SK-N-SH (cell line): ENCODE measurements at regions not wholly inside any gene's neighbourhood (a gene's known extent, or its start where the extent isn't known, plus 50 kb on each side); places are given as distances from the start of the nearest gene placed in this dataset.
"Not testable (repeated sequence)": the region's sequence is repeated elsewhere in the genome, so short reads cannot be mapped to it uniquely, and the experiment has no call there.

Source experiments
- CTCF ChIA-PET: fragments of 300-600, 350-600 bp; formaldehyde crosslinking; extraction: SDS; loops from one replicate; lab custom pipeline; 2021; lab: Yijun Ruan, JAX
- POLR2A ChIA-PET: fragments of 350-600 bp; sonication (Branson Sonifier 250); formaldehyde crosslinking; extraction: SDS; loops from one replicate; lab custom pipeline; 2020; ENCODE audit warnings: antibody characterized with exemption, inconsistent platforms; lab: Yijun Ruan, JAX
- DNase-seq: peaks from one replicate; pipeline ENCODE4 v3.0.0; 2012
- H2AFZ ChIP-seq: fragments of 200-600 bp; sonication (generic); 2 replicates; pipeline ENCODE4 v1.8.1; 2016; ENCODE audit warnings: antibody characterized with exemption, mild to moderate bottlenecking, low read depth
- H3F3A ChIP-seq: fragments of 200-600 bp; sonication (generic); replicated peaks from 2 replicates; pipeline ENCODE3; 2016; ENCODE audit warnings: antibody characterized with exemption, mild to moderate bottlenecking; ENCODE audit not compliant: insufficient read depth
- H3K27ac ChIP-seq, 2 experiments: fragments of 200-500 bp in 1 of 2; fragments of 200-600 bp in 1 of 2; sonication (Bioruptor generic) in 1 of 2; sonication (generic), shearing (Covaris generic) in 1 of 2; 2 replicates each; pipeline versions ENCODE4 v1.5.1 to v1.6.1; 2014 to 2016; ENCODE audit warnings: low read depth in 2 of 2, inconsistent platforms in 1 of 2, low read length in 1 of 2, mild to moderate bottlenecking in 1 of 2, mixed read lengths in 1 of 2
- H3K27me3 ChIP-seq: fragments of 200-600 bp; sonication (generic), shearing (Covaris generic); 2 replicates; pipeline ENCODE4 v1.6.1; 2016; ENCODE audit warnings: mixed run types; ENCODE audit not compliant: insufficient read depth
- H3K36me3 ChIP-seq, 2 experiments: fragments of 200-500 bp in 1 of 2; fragments of 200-600 bp in 1 of 2; sonication (Bioruptor generic) in 1 of 2; sonication (generic) in 1 of 2; replicated peaks in 1 of 2; 2 replicates each; pipeline versions ENCODE3 to v1.5.1; 2014 to 2016; ENCODE audit warnings: low read length in 1 of 2, mild to moderate bottlenecking in 1 of 2; ENCODE audit not compliant: insufficient read depth in 2 of 2, control insufficient read depth in 1 of 2
- H3K4me1 ChIP-seq, 2 experiments: fragments of 200-500 bp in 1 of 2; fragments of 200-600 bp in 1 of 2; sonication (Bioruptor generic) in 1 of 2; sonication (generic), shearing (Covaris generic) in 1 of 2; 2 replicates each; pipeline versions ENCODE4 v1.5.1 to v1.6.1; 2014 to 2016; ENCODE audit warnings: low read depth in 1 of 2, low read length in 1 of 2, mixed run types in 1 of 2; ENCODE audit not compliant: insufficient read depth in 2 of 2, control insufficient read depth in 1 of 2
- H3K4me2 ChIP-seq: fragments of 200-600 bp; sonication (generic), shearing (Covaris generic); 2 replicates; pipeline ENCODE4 v1.6.1; 2017; ENCODE audit warnings: mixed run types
- H3K4me3 ChIP-seq, 2 experiments: fragments of 200-500 bp in 1 of 2; fragments of 200-600 bp in 1 of 2; sonication (Bioruptor generic) in 1 of 2; sonication (generic), shearing (Covaris generic) in 1 of 2; 2 replicates each; pipeline versions ENCODE4 v1.5.1 to v1.8.1; 2014 to 2016; ENCODE audit warnings: low read depth in 2 of 2, inconsistent platforms in 1 of 2, low read length in 1 of 2, mild to moderate bottlenecking in 1 of 2, mixed read lengths in 1 of 2, moderate library complexity in 1 of 2
- H3K79me2 ChIP-seq: fragments of 200-600 bp; sonication (generic); 2 replicates; pipeline ENCODE4 v1.8.1; 2017; ENCODE audit warnings: mild to moderate bottlenecking; ENCODE audit not compliant: insufficient read depth
- H3K9ac ChIP-seq: fragments of 200-600 bp; sonication (generic); 2 replicates; pipeline ENCODE4 v1.6.1; 2017; ENCODE audit warnings: mixed run types
- H3K9me2 ChIP-seq: fragments of 200-600 bp; sonication (generic); 2 replicates; pipeline ENCODE4 v1.6.1; 2017; ENCODE audit warnings: mixed run types
- H3K9me3 ChIP-seq: fragments of 200-600 bp; sonication (generic); 2 replicates; pipeline ENCODE4 v1.6.1; 2017; ENCODE audit warnings: mixed run types, mild to moderate bottlenecking, moderate library complexity
- H4K20me1 ChIP-seq: fragments of 200-600 bp; sonication (generic); 2 replicates; pipeline ENCODE4 v1.6.1; 2017; ENCODE audit warnings: mild to moderate bottlenecking, mixed run types; ENCODE audit not compliant: insufficient read depth
- ELF1 ChIP-seq: IDR thresholded peaks from 2 replicates; pipeline ENCODE4 v1.4.0; 2012
- FOSL2 ChIP-seq: IDR thresholded peaks from 2 replicates; pipeline ENCODE4 v1.4.0; 2012; ENCODE audit warnings: low read depth, mild to moderate bottlenecking, moderate library complexity, borderline replicate concordance
- FOXJ3 ChIP-seq: sonication (generic); formaldehyde crosslinking; IDR thresholded peaks from 2 replicates; pipeline ENCODE4 v1.5.1; 2020; ENCODE audit warnings: mild to moderate bottlenecking, missing genetic modification reagents
- FOXM1 ChIP-seq: IDR thresholded peaks from 2 replicates; pipeline ENCODE4 v1.4.0; 2012; ENCODE audit warnings: low read depth, mild to moderate bottlenecking
- GABPA ChIP-seq: IDR thresholded peaks from 2 replicates; pipeline ENCODE4 v1.4.0; 2012; ENCODE audit warnings: low read depth, mild to moderate bottlenecking
- GATA2 ChIP-seq: sonication (generic); formaldehyde crosslinking; IDR thresholded peaks from 2 replicates; pipeline ENCODE4 v1.5.0; 2020; ENCODE audit warnings: mild to moderate bottlenecking, missing genetic modification reagents
- MEF2A ChIP-seq: IDR thresholded peaks from 2 replicates; pipeline ENCODE4 v1.4.0; 2012; ENCODE audit warnings: low read depth, borderline replicate concordance
- NFIC ChIP-seq: IDR thresholded peaks from 2 replicates; pipeline ENCODE4 v1.4.0; 2012; ENCODE audit warnings: borderline replicate concordance
- PBX3 ChIP-seq: IDR thresholded peaks from 2 replicates; pipeline ENCODE4; 2012
- POLR2AphosphoS5 ChIP-seq: IDR thresholded peaks from 2 replicates; pipeline ENCODE4 v1.6.1; 2012; ENCODE audit warnings: low read depth, low read length
- RCOR1 ChIP-seq: fragments of 150-350 bp; IDR thresholded peaks from 2 replicates; pipeline ENCODE4 v1.6.1; 2017; ENCODE audit warnings: antibody characterized with exemption, low read length
- SIN3A ChIP-seq: IDR thresholded peaks from 2 replicates; pipeline ENCODE4 v1.6.1; 2012; ENCODE audit warnings: low read depth, mild to moderate bottlenecking, low read length, moderate library complexity, borderline replicate concordance
- USF2 ChIP-seq: fragments of 150-350 bp; IDR thresholded peaks from 2 replicates; pipeline ENCODE4 v1.6.1; 2017; ENCODE audit warnings: antibody characterized with exemption, low read length, low read depth, borderline replicate concordance
- WGBS: methylation state at CpG from one replicate; pipeline ENCODE4 v1.1.6; 2017; ENCODE audit warnings: low lambda C conversion rate; 5-methylcytosine and 5-hydroxymethylcytosine counted together
- TF ChIP-seq, protein P1 (sequence below): IDR thresholded peaks from 2 replicates; pipeline ENCODE4 v1.4.0; 2012; ENCODE audit warnings: low read depth, borderline replicate concordance

DNA sequence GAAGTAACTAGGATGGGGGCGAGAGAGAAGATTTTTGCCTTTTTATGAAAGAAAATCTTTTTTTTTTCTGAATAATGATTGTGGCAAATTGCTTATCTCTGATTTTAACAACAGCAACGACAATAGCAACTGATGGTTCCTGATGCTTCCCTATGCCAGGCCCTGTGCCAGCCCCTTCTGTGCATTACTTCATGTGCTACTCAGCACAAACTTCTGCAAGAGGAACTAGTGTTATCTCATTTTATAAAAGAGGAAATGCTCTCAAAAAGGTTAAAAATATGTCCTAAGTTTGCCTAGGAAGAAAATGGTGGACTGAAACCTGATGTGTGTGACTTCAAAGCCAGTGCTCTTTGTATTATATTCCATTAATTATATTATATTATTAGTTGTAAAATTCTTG lies 74.0 kb upstream of the RALGAPA2 start (continued):
- TF ChIP-seq GATA2 (no peak), MEF2A (no peak), NFIC (no peak)

DNA sequence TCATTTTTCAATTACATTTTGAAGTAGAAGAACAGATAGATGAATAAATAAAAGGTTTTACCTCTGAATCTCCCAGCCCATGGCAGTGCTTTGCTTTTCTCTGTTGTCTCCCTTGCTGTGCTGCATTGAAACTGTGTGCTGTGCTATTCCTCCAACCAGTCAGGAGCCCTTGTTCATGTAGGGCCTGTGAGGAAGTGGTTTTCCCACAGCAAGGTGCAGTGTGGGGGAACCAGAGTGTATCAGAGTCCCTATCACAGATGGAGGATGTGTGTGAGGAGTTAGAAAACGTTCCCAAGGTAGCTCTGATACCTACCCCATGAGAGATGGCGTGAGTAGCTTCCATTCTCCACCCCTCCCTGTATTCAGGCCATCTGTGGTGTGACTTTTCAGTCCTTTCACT lies 72.8 kb upstream of the RALGAPA2 start:
- no peaks in the 10 kb centered on the region for H3F3A ChIP-seq
- TF ChIP-seq, protein P1, sequence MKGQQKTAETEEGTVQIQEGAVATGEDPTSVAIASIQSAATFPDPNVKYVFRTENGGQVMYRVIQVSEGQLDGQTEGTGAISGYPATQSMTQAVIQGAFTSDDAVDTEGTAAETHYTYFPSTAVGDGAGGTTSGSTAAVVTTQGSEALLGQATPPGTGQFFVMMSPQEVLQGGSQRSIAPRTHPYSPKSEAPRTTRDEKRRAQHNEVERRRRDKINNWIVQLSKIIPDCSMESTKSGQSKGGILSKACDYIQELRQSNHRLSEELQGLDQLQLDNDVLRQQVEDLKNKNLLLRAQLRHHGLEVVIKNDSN: no peak
- TF ChIP-seq USF2: no peak
- no peak for TF ChIP-seq ELF1
- TF ChIP-seq SIN3A: no peak
- TF ChIP-seq GABPA: no peak
- no peaks in the 10 kb centered on the region; a peak in 1 of 4 replicates for H3K4me1 ChIP-seq
- no peak overlapping the region for H3K9ac ChIP-seq
- H3K9me2 ChIP-seq: no peaks in the 10 kb centered on the region
- H3K4me2 ChIP-seq: no peak overlapping the region
- H3K27me3 ChIP-seq: peaks cover 3% of the 10 kb centered on the region; the same call in 1 of the 2 replicates
- no peaks in the 10 kb centered on the region for H3K9me3 ChIP-seq
- 9% methylated on average over 2 of the region's 2 CpGs for WGBS
- no peaks in the 10 kb centered on the region for H4K20me1 ChIP-seq
- H3K36me3 ChIP-seq: no peaks in the 10 kb centered on the region
- no peaks in the 10 kb centered on the region for H3K79me2 ChIP-seq
- no peak overlapping the region for H3K27ac ChIP-seq
- ChIA-PET POLR2A (no interaction called here), CTCF (interaction anchor here (1.2 to 1.3 kb wide), 2 partner anchors 9 to 39 kb away, joined by 3 read pairs; no protein-coding TSS in a partner anchor)
- no peak overlapping the region for H3K4me3 ChIP-seq
- H2AFZ ChIP-seq: no peak overlapping the region
- DNase-seq: no peak

- H3K9me3 ChIP-seq, H3K27ac ChIP-seq, DNase-seq, POLR2A ChIA-PET, H3K36me3 ChIP-seq, H4K20me1 ChIP-seq, H3K4me2 ChIP-seq, H3F3A ChIP-seq, H3K79me2 ChIP-seq, H3K9ac ChIP-seq, H3K9me2 ChIP-seq, H3K4me1 ChIP-seq, H2AFZ ChIP-seq, H3K4me3 ChIP-seq, H3K27me3 ChIP-seq, CTCF ChIA-PET: not testable (repeated sequence)
- 12% methylated on average over 4 of the region's 4 CpGs for WGBS
These were observed 72.0 kb upstream of the RALGAPA2 start for GRCh38 chr20:20784450-20784849.

DNA sequence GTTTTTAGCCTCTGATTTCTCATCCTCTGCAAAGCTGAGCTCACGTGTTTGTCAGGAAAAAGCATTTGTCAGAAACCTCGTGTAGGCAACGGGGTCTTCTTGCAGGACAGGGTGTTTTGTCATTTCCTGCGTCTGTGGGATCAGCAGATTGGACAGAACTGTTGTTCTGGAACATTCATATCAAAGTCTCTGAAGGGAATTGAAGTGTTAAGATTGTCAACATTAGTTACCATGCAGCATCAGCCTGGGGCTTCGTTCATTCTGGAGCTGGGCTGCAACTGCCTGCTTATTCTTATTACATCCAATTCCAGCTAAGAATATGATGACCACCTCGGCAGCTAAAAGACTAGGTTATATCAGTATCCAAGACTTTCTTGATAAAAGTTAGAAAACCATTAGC lies 71.0 kb upstream of the RALGAPA2 start:
- no peak for DNase-seq
- H3K27ac ChIP-seq: no peak overlapping the region
- TF ChIP-seq POLR2AphosphoS5: no peak
- TF ChIP-seq RCOR1: no peak
- no peak for TF ChIP-seq PBX3
- no peak for TF ChIP-seq ELF1
- TF ChIP-seq FOXM1: no peak
- TF ChIP-seq FOSL2: no peak
- TF ChIP-seq FOXJ3 (CRISPR knock-in tag): no peak
- no peak for TF ChIP-seq NFIC

More for the DNA sequence above, 71.0 kb upstream of the RALGAPA2 start:
- 2% methylated on average over 6 of the region's 6 CpGs for WGBS
- H3K4me1 ChIP-seq: no peaks in the 10 kb centered on the region; a peak in 1 of 4 replicates
- no peak overlapping the region for H3K4me2 ChIP-seq
- H3K4me3 ChIP-seq: no peak overlapping the region
- POLR2A ChIA-PET: no interaction called here
- H3K9me3 ChIP-seq: no peaks in the 10 kb centered on the region
- H3K36me3 ChIP-seq: no peaks in the 10 kb centered on the region
- H3K79me2 ChIP-seq: no peaks in the 10 kb centered on the region
- no peaks in the 10 kb centered on the region for H3F3A ChIP-seq
- no peaks in the 10 kb centered on the region for H3K9me2 ChIP-seq
- H3K27me3 ChIP-seq: no peaks in the 10 kb centered on the region; the same call in 1 of the 2 replicates
- no peaks in the 10 kb centered on the region for H4K20me1 ChIP-seq
- H3K9ac ChIP-seq: no peak overlapping the region
- CTCF ChIA-PET: no interaction called here
- no peak overlapping the region for H2AFZ ChIP-seq
